ES-I3 (cell line): ENCODE measurements at regions not wholly inside any gene's neighbourhood (a gene's known extent, or its start where the extent isn't known, plus 50 kb on each side); places are given as distances from the start of the nearest gene placed in this dataset.

Experiments used
- H3K36me3 ChIP-seq: 2 replicates; pipeline ENCODE4 v1.6.1; 2013; ENCODE audit warnings: mild to moderate bottlenecking, low read length, control low read depth, moderate library complexity; ENCODE audit not compliant: insufficient read depth
- H3K4me1 ChIP-seq: 2 replicates; pipeline ENCODE4 v1.6.1; 2013; ENCODE audit warnings: mild to moderate bottlenecking, control low read depth, low read length; ENCODE audit not compliant: insufficient read depth
- H3K9ac ChIP-seq: 2 replicates; pipeline ENCODE4 v1.6.1; 2013; ENCODE audit warnings: low read depth, mild to moderate bottlenecking, low read length, moderate library complexity
- H3K9me3 ChIP-seq: 2 replicates; pipeline ENCODE4 v1.6.1; 2013; ENCODE audit warnings: mild to moderate bottlenecking, low read length, moderate library complexity; ENCODE audit not compliant: control insufficient read depth, insufficient read depth

GRCh38 chr5:107325866-107326265 lies 344.9 kb downstream of the EFNA5 start:
- H3K9ac ChIP-seq, result no peak overlapping the region
- H3K36me3 ChIP-seq, result no peaks in the 10 kb centered on the region
- H3K4me1 ChIP-seq, result no peaks in the 10 kb centered on the region
- no peaks in the 10 kb centered on the region for H3K9me3 ChIP-seq

- no peaks in the 10 kb centered on the region for H3K9me3 ChIP-seq
- H3K4me1 ChIP-seq, result no peaks in the 10 kb centered on the region
- no peaks in the 10 kb centered on the region for H3K36me3 ChIP-seq
- no peak overlapping the region for H3K9ac ChIP-seq
Measured at GRCh38 chr5:107324809-107325208, 345.9 kb downstream of the EFNA5 start.

GRCh38 chr5:107324071-107324470 lies 346.7 kb downstream of the EFNA5 start:
- Histone ChIP-seq H3K9ac (no peak overlapping the region), H3K4me1 (no peaks in the 10 kb centered on the region), H3K9me3 (no peaks in the 10 kb centered on the region), H3K36me3 (no peaks in the 10 kb centered on the region)

GRCh38 chr5:107323536-107323935 lies 347.2 kb downstream of the EFNA5 start:
- no peaks in the 10 kb centered on the region for H3K9me3 ChIP-seq
- no peak overlapping the region for H3K9ac ChIP-seq
- H3K36me3 ChIP-seq, result no peaks in the 10 kb centered on the region
- no peaks in the 10 kb centered on the region for H3K4me1 ChIP-seq

GRCh38 chr5:107322936-107323335 lies 347.8 kb downstream of the EFNA5 start:
- no peak overlapping the region for H3K9ac ChIP-seq
- H3K9me3 ChIP-seq, result no peaks in the 10 kb centered on the region
- no peaks in the 10 kb centered on the region for H3K36me3 ChIP-seq
- H3K4me1 ChIP-seq, result no peaks in the 10 kb centered on the region

- H3K9me3 ChIP-seq, result no peaks in the 10 kb centered on the region
- no peaks in the 10 kb centered on the region for H3K4me1 ChIP-seq
- H3K36me3 ChIP-seq, result no peaks in the 10 kb centered on the region
- no peak overlapping the region for H3K9ac ChIP-seq
Measured at GRCh38 chr5:107321906-107322305, 348.8 kb downstream of the EFNA5 start.

- no peaks in the 10 kb centered on the region for H3K9me3 ChIP-seq
- no peaks in the 10 kb centered on the region for H3K4me1 ChIP-seq
- H3K36me3 ChIP-seq, result no peaks in the 10 kb centered on the region
- no peak overlapping the region for H3K9ac ChIP-seq
Measured at GRCh38 chr5:107320846-107321245, 349.9 kb downstream of the EFNA5 start.

GRCh38 chr5:107320376-107320775 lies 350.4 kb downstream of the EFNA5 start:
- no peak overlapping the region for H3K9ac ChIP-seq
- no peaks in the 10 kb centered on the region for H3K36me3 ChIP-seq
- H3K4me1 ChIP-seq, result no peaks in the 10 kb centered on the region
- H3K9me3 ChIP-seq, result no peaks in the 10 kb centered on the region

- no peaks in the 10 kb centered on the region for H3K4me1 ChIP-seq
- H3K36me3 ChIP-seq, result no peaks in the 10 kb centered on the region
- H3K9me3 ChIP-seq, result no peaks in the 10 kb centered on the region
- no peak overlapping the region for H3K9ac ChIP-seq
Measured at GRCh38 chr5:107319901-107320300, 350.8 kb downstream of the EFNA5 start.

GRCh38 chr5:107314330-107314729 lies 356.4 kb downstream of the EFNA5 start:
- H3K4me1 ChIP-seq, result no peaks in the 10 kb centered on the region
- no peaks in the 10 kb centered on the region for H3K9me3 ChIP-seq
- no peak overlapping the region for H3K9ac ChIP-seq
- no peaks in the 10 kb centered on the region for H3K36me3 ChIP-seq

GRCh38 chr5:107313921-107314320 lies 356.8 kb downstream of the EFNA5 start:
- Histone ChIP-seq H3K4me1 (no peaks in the 10 kb centered on the region), H3K9ac (no peak overlapping the region), H3K9me3 (no peaks in the 10 kb centered on the region), H3K36me3 (no peaks in the 10 kb centered on the region)

- no peaks in the 10 kb centered on the region for H3K4me1 ChIP-seq
- H3K9me3 ChIP-seq, result no peaks in the 10 kb centered on the region
- no peak overlapping the region for H3K9ac ChIP-seq
- H3K36me3 ChIP-seq, result no peaks in the 10 kb centered on the region
Measured at GRCh38 chr5:107313098-107313497, 357.6 kb downstream of the EFNA5 start.

- no peaks in the 10 kb centered on the region for H3K9me3 ChIP-seq
- no peak overlapping the region for H3K9ac ChIP-seq
- no peaks in the 10 kb centered on the region for H3K36me3 ChIP-seq
- H3K4me1 ChIP-seq, result no peaks in the 10 kb centered on the region
Measured at GRCh38 chr5:107310181-107310580, 360.6 kb downstream of the EFNA5 start.

- Histone ChIP-seq H3K4me1 (no peaks in the 10 kb centered on the region), H3K9me3 (no peaks in the 10 kb centered on the region), H3K9ac (no peak overlapping the region), H3K36me3 (no peaks in the 10 kb centered on the region)
Measured at GRCh38 chr5:107306594-107306993, 364.1 kb downstream of the EFNA5 start.

- H3K4me1 ChIP-seq, result no peaks in the 10 kb centered on the region
- no peaks in the 10 kb centered on the region for H3K9me3 ChIP-seq
- no peak overlapping the region for H3K9ac ChIP-seq
- no peaks in the 10 kb centered on the region for H3K36me3 ChIP-seq
Measured at GRCh38 chr5:107306002-107306401, 364.7 kb downstream of the EFNA5 start.

- H3K9ac ChIP-seq, result no peak overlapping the region
- no peaks in the 10 kb centered on the region for H3K36me3 ChIP-seq
- H3K9me3 ChIP-seq, result no peaks in the 10 kb centered on the region
- H3K4me1 ChIP-seq, result peaks cover 4% of the 10 kb centered on the region; the same call in 1 of the 2 replicates
Measured at GRCh38 chr5:107304684-107305083, 366.1 kb downstream of the EFNA5 start.
